GM18861 (cell line): ENCODE measurements at regions not wholly inside any gene's neighbourhood (a gene's known extent, or its start where the extent isn't known, plus 50 kb on each side); places are given as distances from the start of the nearest gene placed in this dataset.

Experiments
- ATAC-seq: cut with Tn5 transposase; IDR thresholded peaks from one replicate; pipeline ENCODE4 v1.9.1; 2021; ENCODE audit not compliant: unreplicated experiment

- no peak for ATAC-seq
Observed at GRCh38 chr11:90392692-90393091, 169.8 kb upstream of the CHORDC1 start.

GRCh38 chr11:90391756-90392155 lies 168.9 kb upstream of the CHORDC1 start:
- no peak for ATAC-seq

- ATAC-seq, result no peak
Observed at GRCh38 chr11:90380206-90380605, 157.4 kb upstream of the CHORDC1 start.

- no peak for ATAC-seq
Observed at GRCh38 chr11:90373971-90374370, 151.1 kb upstream of the CHORDC1 start.

GRCh38 chr11:90364527-90364926 lies 141.7 kb upstream of the CHORDC1 start:
- ATAC-seq, result no peak

- ATAC-seq, result no peak
Observed at GRCh38 chr11:90363739-90364138, 140.9 kb upstream of the CHORDC1 start.

GRCh38 chr11:90355200-90355599 lies 132.4 kb upstream of the CHORDC1 start:
- no peak for ATAC-seq

GRCh38 chr11:90349731-90350130 lies 126.9 kb upstream of the CHORDC1 start:
- ATAC-seq, result no peak

- no peak for ATAC-seq
Observed at GRCh38 chr11:90344546-90344945, 121.7 kb upstream of the CHORDC1 start.

- no peak for ATAC-seq
Observed at GRCh38 chr11:90343673-90344072, 120.8 kb upstream of the CHORDC1 start.

- ATAC-seq, result no peak
Observed at GRCh38 chr11:90341986-90342385, 119.1 kb upstream of the CHORDC1 start.

- ATAC-seq, result no peak
Observed at GRCh38 chr11:90332415-90332814, 109.6 kb upstream of the CHORDC1 start.

- ATAC-seq, result no peak
Observed at GRCh38 chr11:90330632-90331031, 107.8 kb upstream of the CHORDC1 start.

GRCh38 chr11:90329043-90329442 lies 106.2 kb upstream of the CHORDC1 start:
- no peak for ATAC-seq

- no peak for ATAC-seq
Observed at GRCh38 chr11:90326647-90327046, 103.8 kb upstream of the CHORDC1 start.

GRCh38 chr11:90323289-90323688 lies 100.4 kb upstream of the CHORDC1 start:
- no peak for ATAC-seq

GRCh38 chr11:90321018-90321417 lies 98.2 kb upstream of the CHORDC1 start:
- ATAC-seq, result no peak

- no peak for ATAC-seq
Observed at GRCh38 chr11:90318651-90319050, 95.8 kb upstream of the CHORDC1 start.

- no peak for ATAC-seq
Observed at GRCh38 chr11:90310210-90310609, 87.4 kb upstream of the CHORDC1 start.

GRCh38 chr11:90309693-90310092 lies 86.8 kb upstream of the CHORDC1 start:
- no peak for ATAC-seq

GRCh38 chr11:90294526-90294925 lies 71.7 kb upstream of the CHORDC1 start:
- ATAC-seq, result no peak

GRCh38 chr11:90294091-90294490 lies 71.2 kb upstream of the CHORDC1 start:
- ATAC-seq, result no peak

GRCh38 chr11:90288212-90288821 lies 65.5 kb upstream of the CHORDC1 start:
- ATAC-seq, result peak; percentile 60
